Common myeloid progenitor, CD34-positive (primary cell): ENCODE measurements at regions not wholly inside any gene's neighbourhood (a gene's known extent, or its start where the extent isn't known, plus 50 kb on each side); places are given as distances from the start of the nearest gene placed in this dataset.

Experiments used
- CTCF ChIA-PET: fragments of 350-600 bp; sonication (Branson Sonifier 250); formaldehyde crosslinking; loops from one replicate; lab custom pipeline; 2021; ENCODE audit warnings: antibody characterized with exemption; lab: Charles Lee
- POLR2A ChIA-PET: fragments of 350-600 bp; sonication (Branson Sonifier 250); formaldehyde crosslinking; loops from one replicate; lab custom pipeline; 2021; ENCODE audit warnings: antibody characterized with exemption; lab: Charles Lee
- DNase-seq, 3 donors: peaks; one replicate each; pipeline versions ENCODE4 v3.0.0 to v3.0.0-alpha.2; 2013
- H3K27ac ChIP-seq, 2 experiments: 1 replicate in 1 of 2; 2 replicates in 1 of 2; pipeline ENCODE4 v1.7.0; 2013; ENCODE audit warnings: inconsistent platforms in 2 of 2, low read length in 2 of 2, mild to moderate bottlenecking in 2 of 2, low read depth in 1 of 2, moderate library complexity in 1 of 2; ENCODE audit not compliant: severe bottlenecking in 2 of 2, insufficient read depth in 1 of 2, poor library complexity in 1 of 2
- H3K27me3 ChIP-seq, 5 experiments: replicated peaks in 2 of 5; 1 replicate in 3 of 5; 2 replicates in 2 of 5; pipeline versions ENCODE4 v1.6.1 to v1.7.0; 2013; ENCODE audit warnings: low read length in 4 of 5, mild to moderate bottlenecking in 2 of 5, moderate library complexity in 2 of 5, inconsistent platforms in 1 of 5; ENCODE audit not compliant: insufficient read depth in 5 of 5, control insufficient read depth in 4 of 5
- H3K36me3 ChIP-seq, 4 experiments: 1 replicate in 2 of 4; 2 replicates in 2 of 4; pipeline versions ENCODE4 v1.6.1 to v1.7.0; 2013; ENCODE audit warnings: low read length in 3 of 4, control low read depth in 1 of 4, mild to moderate bottlenecking in 1 of 4; ENCODE audit not compliant: control insufficient read depth in 4 of 4, insufficient read depth in 4 of 4
- H3K4me1 ChIP-seq, 4 experiments: 1 replicate in 3 of 4; 2 replicates in 1 of 4; pipeline versions ENCODE4 v1.6.1 to v1.7.1; 2013; ENCODE audit warnings: low read length in 3 of 4, mild to moderate bottlenecking in 3 of 4, control low read depth in 1 of 4, inconsistent platforms in 1 of 4, moderate library complexity in 1 of 4; ENCODE audit not compliant: control insufficient read depth in 4 of 4, insufficient read depth in 4 of 4; ENCODE audit errors: control extremely low read depth in 1 of 4
- H3K4me3 ChIP-seq, 7 experiments: 1 replicate in 4 of 7; 2 replicates in 3 of 7; pipeline versions ENCODE4 v1.5.1 to v1.7.0; 2013; ENCODE audit warnings: mild to moderate bottlenecking in 7 of 7, low read length in 6 of 7, moderate library complexity in 6 of 7, inconsistent platforms in 2 of 7, low read depth in 2 of 7, control low read depth in 1 of 7; ENCODE audit not compliant: insufficient read depth in 4 of 7, control insufficient read depth in 1 of 7; ENCODE audit errors: extremely low read depth in 1 of 7
- H3K9me3 ChIP-seq, 5 experiments: 1 replicate in 4 of 5; 2 replicates in 1 of 5; pipeline versions ENCODE4 v1.6.1 to v1.7.1; 2013; ENCODE audit warnings: low read length in 4 of 5, mild to moderate bottlenecking in 2 of 5, inconsistent platforms in 1 of 5, low read depth in 1 of 5, moderate library complexity in 1 of 5; ENCODE audit not compliant: control insufficient read depth in 4 of 5, insufficient read depth in 2 of 5; ENCODE audit errors: control extremely low read depth in 1 of 5
- WGBS: methylation state at CpG from one replicate; pipeline ENCODE4 v1.1.5; 2013; ENCODE audit not compliant: insufficient coverage; 5-methylcytosine and 5-hydroxymethylcytosine counted together

- H3K4me1 ChIP-seq = no peaks in the 10 kb centered on the region
- no peak overlapping the region for H3K4me3 ChIP-seq
- POLR2A ChIA-PET = no interaction called here
- WGBS = 75% methylated on average over 3 of the region's 4 CpGs
- H3K9me3 ChIP-seq = no peaks in the 10 kb centered on the region
- CTCF ChIA-PET = interaction anchor here (1.3 kb wide), 1 partner anchor 10 kb away, joined by 3 read pairs; no protein-coding TSS in a partner anchor
- H3K27me3 ChIP-seq = peaks cover 5 to 27% (median 8%) of the 10 kb centered on the region in 5 experiments
- no peak for DNase-seq
- H3K27ac ChIP-seq = no peak overlapping the region
- H3K36me3 ChIP-seq = no peaks in the 10 kb centered on the region
Measured at GRCh38 chr11:134008634-134009071, 51.9 kb upstream of the IGSF9B start.

- ChIA-PET CTCF (no interaction called here), POLR2A (no interaction called here)
- Histone ChIP-seq H3K4me3 (no peak overlapping the region), H3K9me3 (no peaks in the 10 kb centered on the region), H3K27ac (no peak overlapping the region), H3K27me3 (peaks cover 11 to 53% (median 37%) of the 10 kb centered on the region in 5 experiments), H3K36me3 (no peaks in the 10 kb centered on the region), H3K4me1 (no peaks in the 10 kb centered on the region)
- WGBS = no CpG with 5 or more reads among the region's 4 CpGs
- DNase-seq = no peak
Measured at GRCh38 chr11:134013518-134013917, 55.4 kb upstream of the JAM3 start.

GRCh38 chr11:134014511-134014910 is 54.4 kb upstream of the JAM3 start:
- Histone ChIP-seq H3K9me3 (no peaks in the 10 kb centered on the region), H3K27ac (no peak overlapping the region), H3K4me3 (no peak overlapping the region), H3K4me1 (no peaks in the 10 kb centered on the region), H3K27me3 (peaks cover 11 to 56% (median 32%) of the 10 kb centered on the region in 5 experiments), H3K36me3 (no peaks in the 10 kb centered on the region)
- WGBS = 65% methylated on average over 4 of the region's 5 CpGs
- ChIA-PET POLR2A (no interaction called here), CTCF (no interaction called here)
- DNase-seq = peak in 2 of 3 donors; percentile 22 to 26

- no peak for DNase-seq
- H3K27ac ChIP-seq = no peak overlapping the region
- H3K36me3 ChIP-seq = no peaks in the 10 kb centered on the region
- no peaks in the 10 kb centered on the region for H3K4me1 ChIP-seq
- WGBS = 86% methylated on average over 5 of the region's 5 CpGs
- CTCF ChIA-PET = no interaction called here
- H3K4me3 ChIP-seq = no peak overlapping the region
- H3K27me3 ChIP-seq = peaks cover 11 to 66% (median 32%) of the 10 kb centered on the region in 5 experiments
- POLR2A ChIA-PET = no interaction called here
- H3K9me3 ChIP-seq = no peaks in the 10 kb centered on the region
Measured at GRCh38 chr11:134015556-134015955, 53.3 kb upstream of the JAM3 start.

GRCh38 chr11:134017511-134018430 is 51.1 kb upstream of the JAM3 start:
- Histone ChIP-seq H3K4me1 (no peaks in the 10 kb centered on the region), H3K4me3 (no peak overlapping the region), H3K9me3 (no peaks in the 10 kb centered on the region), H3K27me3 (peaks cover 4 to 63% (median 22%) of the 10 kb centered on the region in 5 experiments), H3K36me3 (no peaks in the 10 kb centered on the region), H3K27ac (no peak overlapping the region)
- ChIA-PET CTCF (interaction anchor here (1.1 to 2.2 kb wide), 2 partner anchors 12 to 27 kb away, joined by 3 to 8 read pairs; no protein-coding TSS in a partner anchor), POLR2A (no interaction called here)
- DNase-seq = no peak
- WGBS = 87% methylated on average over 13 of the region's 22 CpGs
